H9 (cell line): ENCODE measurements at regions not wholly inside any gene's neighbourhood (a gene's known extent, or its start where the extent isn't known, plus 50 kb on each side); places are given as distances from the start of the nearest gene placed in this dataset.

Experiments
- DNase-seq: peaks from one replicate; pipeline ENCODE4 v3.0.0-alpha.2; 2017
- H2AFZ ChIP-seq: one replicate; pipeline ENCODE4 v1.6.1; 2013; ENCODE audit warnings: mild to moderate bottlenecking, low read length, control low read depth, moderate library complexity
- H2AK5ac ChIP-seq: 2 replicates; pipeline ENCODE4 v1.6.1; 2013; ENCODE audit warnings: low read length, control low read depth, mixed read lengths; ENCODE audit not compliant: insufficient read length
- H2BK120ac ChIP-seq: one replicate; pipeline ENCODE4 v1.6.1; 2013; ENCODE audit warnings: low read depth, mild to moderate bottlenecking, low read length, control low read depth, inconsistent platforms; ENCODE audit not compliant: poor library complexity, severe bottlenecking
- H2BK12ac ChIP-seq: 2 replicates; pipeline ENCODE4 v1.6.1; 2013; ENCODE audit warnings: low read length, control low read depth, mixed read lengths, low read depth; ENCODE audit not compliant: insufficient read length
- H2BK15ac ChIP-seq: 2 replicates; pipeline ENCODE4 v1.6.1; 2013; ENCODE audit warnings: low read depth, low read length, control low read depth
- H2BK20ac ChIP-seq: one replicate; pipeline ENCODE4 v1.6.1; 2013; ENCODE audit warnings: low read depth, mild to moderate bottlenecking, low read length, control low read depth, inconsistent platforms; ENCODE audit not compliant: poor library complexity, severe bottlenecking
- H2BK5ac ChIP-seq: 2 replicates; pipeline ENCODE4 v1.6.1; 2013; ENCODE audit warnings: low read length, control low read depth, mixed read lengths; ENCODE audit not compliant: insufficient read length
- H3K14ac ChIP-seq: 2 replicates; pipeline ENCODE4 v1.6.1; 2013; ENCODE audit warnings: low read length, control low read depth; ENCODE audit not compliant: insufficient read depth
- H3K18ac ChIP-seq: 2 replicates; pipeline ENCODE4 v1.6.1; 2013; ENCODE audit warnings: low read depth, mild to moderate bottlenecking, mixed read lengths, low read length, control low read depth; ENCODE audit not compliant: insufficient read length
- H3K23ac ChIP-seq: 2 replicates; pipeline ENCODE4 v1.6.1; 2013; ENCODE audit warnings: low read length, control low read depth, mixed read lengths, low read depth; ENCODE audit not compliant: insufficient read length
- H3K23me2 ChIP-seq: 2 replicates; pipeline ENCODE4 v1.6.1; 2013; ENCODE audit warnings: low read depth, mild to moderate bottlenecking, mixed read lengths, low read length, control low read depth; ENCODE audit not compliant: insufficient read length, poor library complexity, severe bottlenecking
- H3K27ac ChIP-seq: 2 replicates; pipeline ENCODE4 v1.5.1; 2013; ENCODE audit warnings: low read length, control low read depth, mixed read lengths, low read depth; ENCODE audit not compliant: insufficient read length
- H3K27me3 ChIP-seq: 2 replicates; pipeline ENCODE4 v1.6.1; 2013; ENCODE audit warnings: low read length, control low read depth, inconsistent platforms; ENCODE audit not compliant: insufficient read depth
- H3K4ac ChIP-seq: 2 replicates; pipeline ENCODE4 v1.6.1; 2013; ENCODE audit warnings: low read depth, mild to moderate bottlenecking, control low read depth, inconsistent platforms, low read length, moderate library complexity
- H3K4me1 ChIP-seq: 2 replicates; pipeline ENCODE4 v1.6.1; 2013; ENCODE audit warnings: low read length, control low read depth, inconsistent platforms; ENCODE audit not compliant: insufficient read depth
- H3K4me2 ChIP-seq: 2 replicates; pipeline ENCODE4 v1.6.1; 2013; ENCODE audit warnings: low read length, control low read depth, mixed read lengths; ENCODE audit not compliant: insufficient read length, insufficient read depth
- H3K56ac ChIP-seq: 2 replicates; pipeline ENCODE4 v1.6.1; 2013; ENCODE audit warnings: low read depth, mild to moderate bottlenecking, mixed read lengths, low read length, control low read depth; ENCODE audit not compliant: insufficient read length
- H3K79me1 ChIP-seq: 2 replicates; pipeline ENCODE4 v1.6.1; 2013; ENCODE audit warnings: low read depth, mild to moderate bottlenecking, moderate library complexity, low read length, control low read depth, inconsistent platforms; ENCODE audit not compliant: insufficient read depth, poor library complexity, severe bottlenecking
- H3K79me2 ChIP-seq: 2 replicates; pipeline ENCODE4 v1.6.1; 2013; ENCODE audit warnings: low read length, control low read depth, inconsistent platforms; ENCODE audit not compliant: insufficient read depth
- H3K9ac ChIP-seq: 2 replicates; pipeline ENCODE4 v1.6.1; 2013; ENCODE audit warnings: low read length, control low read depth, mixed read lengths; ENCODE audit not compliant: insufficient read length; ENCODE audit errors: extremely low read depth
- H3K9me3 ChIP-seq: one replicate; pipeline ENCODE4 v1.6.1; 2013; ENCODE audit warnings: low read depth, low read length, inconsistent platforms; ENCODE audit not compliant: control insufficient read depth
- H3T11ph ChIP-seq: one replicate; pipeline ENCODE4 v1.6.1; 2013; ENCODE audit warnings: mild to moderate bottlenecking, low read length, control low read depth, inconsistent platforms
- H4K20me1 ChIP-seq: one replicate; pipeline ENCODE4 v1.6.1; 2013; ENCODE audit not compliant: control insufficient read depth, insufficient read length, insufficient read depth
- H4K5ac ChIP-seq: 2 replicates; pipeline ENCODE4 v1.6.1; 2013; ENCODE audit warnings: low read depth, mild to moderate bottlenecking, mixed read lengths, low read length, control low read depth; ENCODE audit not compliant: insufficient read length
- H4K8ac ChIP-seq: replicated peaks from 2 replicates; pipeline ENCODE4 v1.6.1; 2013; ENCODE audit warnings: low read length, control low read depth, mixed read lengths, low read depth; ENCODE audit not compliant: insufficient read length
- H4K91ac ChIP-seq: 2 replicates; pipeline ENCODE4 v1.6.1; 2013; ENCODE audit warnings: low read depth, mild to moderate bottlenecking, moderate library complexity, mixed read lengths, low read length, control low read depth; ENCODE audit not compliant: insufficient read length
- H3K27ac Mint-ChIP-seq, 3 experiments: 2 replicates in 2 of 3; 3 replicates in 1 of 3; pipeline ENCODE4 v1.8.0; 2020 to 2021; ENCODE audit warnings: mixed read lengths in 3 of 3, mild to moderate bottlenecking in 1 of 3, moderate library complexity in 1 of 3
- H3K27me3 Mint-ChIP-seq: 2 replicates; pipeline ENCODE4 v1.8.0; 2021; ENCODE audit warnings: low read depth, mild to moderate bottlenecking, moderate library complexity, mixed read lengths
- H3K36me3 Mint-ChIP-seq, 3 experiments: 2 replicates in 2 of 3; 3 replicates in 1 of 3; pipeline ENCODE4 v1.8.0; 2020 to 2021; ENCODE audit warnings: low read depth in 3 of 3, mixed read lengths in 3 of 3; ENCODE audit not compliant: insufficient read depth in 1 of 3
- H3K4me1 Mint-ChIP-seq, 2 experiments: 2 replicates each; pipeline ENCODE4 v1.8.0; 2020; ENCODE audit warnings: mixed read lengths in 2 of 2
- H3K4me3 Mint-ChIP-seq, 2 experiments: 2 replicates in 1 of 2; 3 replicates in 1 of 2; pipeline ENCODE4 v1.8.0; 2020 to 2021; ENCODE audit warnings: mild to moderate bottlenecking in 2 of 2, mixed read lengths in 2 of 2, moderate library complexity in 1 of 2
- H3K9me3 Mint-ChIP-seq, 2 experiments: 2 replicates in 1 of 2; 3 replicates in 1 of 2; pipeline ENCODE4 v1.8.0; 2020; ENCODE audit warnings: mild to moderate bottlenecking in 2 of 2, mixed read lengths in 2 of 2, moderate library complexity in 1 of 2
- CTCF ChIP-seq: fragments of 200-600 bp; sonication (generic); conservative IDR thresholded peaks from 3 replicates; pipeline ENCODE4 v1.8.0; 2021; ENCODE audit warnings: antibody characterized with exemption, mild to moderate bottlenecking
- WGBS: extraction: QIAGEN DNeasy Blood & Tissue Kit; methylation state at CpG from one replicate; pipeline ENCODE4 v1.1.7; 2013; ENCODE audit warnings: missing lambda C conversion rate, low lambda C conversion rate, mixed read lengths; ENCODE audit not compliant: insufficient read length; ENCODE audit errors: extremely low coverage; 5-methylcytosine and 5-hydroxymethylcytosine counted together

DNA sequence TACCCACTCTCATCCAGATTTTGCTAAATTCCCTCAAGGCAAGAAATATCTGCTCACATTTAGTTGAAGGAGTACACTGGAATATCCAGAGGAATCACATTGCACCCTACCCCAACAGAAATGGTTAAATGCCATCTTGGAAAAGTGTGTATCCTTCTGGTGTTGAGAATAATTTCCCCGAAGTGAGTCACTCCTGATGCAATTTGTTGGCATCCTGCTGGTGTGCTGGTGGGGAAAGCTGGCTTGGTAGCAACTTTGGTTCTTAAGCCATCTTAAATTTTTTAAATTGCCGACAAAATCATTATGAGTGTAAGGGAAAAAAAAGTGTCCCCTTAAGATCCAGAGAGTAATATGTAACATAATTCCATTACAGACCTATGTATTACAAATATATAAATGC, 337.3 kb upstream of the DACH1 start:
- Histone ChIP-seq H2BK15ac (no peak overlapping the region), H4K5ac (no peak overlapping the region), H3K4ac (no peak overlapping the region), H2AK5ac (no peak overlapping the region), H2BK20ac (no peak overlapping the region), H4K8ac (no peak overlapping the region), H4K20me1 (no peaks in the 10 kb centered on the region), H3K27ac (no peak overlapping the region), H3K23ac (no peak overlapping the region), H2BK5ac (no peak overlapping the region), H3K18ac (no peak overlapping the region), H3K79me2 (no peaks in the 10 kb centered on the region), H4K91ac (no peak overlapping the region), H3K9me3 (no peaks in the 10 kb centered on the region), H2AFZ (no peak overlapping the region), H3K14ac (no peak overlapping the region), H3K27me3 (no peaks in the 10 kb centered on the region), H2BK120ac (no peak overlapping the region), H3K9ac (no peak overlapping the region), H3K56ac (no peak overlapping the region), H2BK12ac (no peak overlapping the region), H3K79me1 (no peaks in the 10 kb centered on the region), H3K4me1 (no peaks in the 10 kb centered on the region), H3T11ph (no peak overlapping the region), H3K4me2 (no peak overlapping the region), H3K23me2 (no peaks in the 10 kb centered on the region)
- Mint-ChIP-seq H3K27me3 (no peaks in the 10 kb centered on the region), H3K4me3 (no peak overlapping the region), H3K36me3 (no peaks in the 10 kb centered on the region; a peak in 1 of 7 replicates), H3K4me1 (peaks cover 0 to 3% of the 10 kb centered on the region in 2 experiments; a peak in 1 of 4 replicates), H3K27ac (no peak overlapping the region; a peak in 1 of 7 replicates), H3K9me3 (no peaks in the 10 kb centered on the region)
- no peak for DNase-seq
- WGBS = no CpG with 5 or more reads among the region's 2 CpGs
- no peak for TF ChIP-seq CTCF
